Bronchial epithelial cell (primary cell): ENCODE measurements at regions not wholly inside any gene's neighbourhood (a gene's known extent, or its start where the extent isn't known, plus 50 kb on each side); places are given as distances from the start of the nearest gene placed in this dataset.
"Not testable (repeated sequence)": the region's sequence is repeated elsewhere in the genome, so short reads cannot be mapped to it uniquely, and the experiment has no call there.

ENCODE experiments used
- DNase-seq: peaks from one replicate; pipeline ENCODE4 v3.0.0-alpha.2; 2010; ENCODE audit warnings: low read depth
- FAIRE-seq: peaks from 2 replicates; lab custom pipeline; 2011; peaks lifted over from hg19 to GRCh38; lab: Jason Lieb, UNC
- H3K27me3 ChIP-seq: 2 replicates; pipeline ENCODE4 v1.5.1; 2011; ENCODE audit warnings: low read length; ENCODE audit not compliant: control insufficient read depth, insufficient read depth
- H3K36me3 ChIP-seq: 2 replicates; pipeline ENCODE4 v1.5.1; 2011; ENCODE audit warnings: low read length; ENCODE audit not compliant: control insufficient read depth, insufficient read depth
- H3K4me3 ChIP-seq: 2 replicates; pipeline ENCODE4 v1.5.1; 2011; ENCODE audit warnings: mild to moderate bottlenecking, low read depth, low read length, control low read depth
- CTCF ChIP-seq: IDR thresholded peaks from 2 replicates; pipeline ENCODE4 v1.5.1; 2011; ENCODE audit warnings: mild to moderate bottlenecking, moderate library complexity, low read length, control low read depth, inconsistent platforms; ENCODE audit not compliant: insufficient read depth, severe bottlenecking

GRCh38 chr1:209199822-209200221 is 383.7 kb upstream of the CAMK1G start:
- Histone ChIP-seq H3K36me3 (no peaks in the 10 kb centered on the region), H3K27me3 (no peaks in the 10 kb centered on the region), H3K4me3 (no peak overlapping the region)
- DNase-seq = peak; percentile 9
- no peak for TF ChIP-seq CTCF
- FAIRE-seq = no peak

GRCh38 chr1:209202321-209202720 is 381.2 kb upstream of the CAMK1G start:
- not testable (repeated sequence) for H3K36me3 ChIP-seq, DNase-seq, H3K27me3 ChIP-seq, FAIRE-seq, H3K4me3 ChIP-seq

- FAIRE-seq = no peak
- DNase-seq = peak; percentile 54
- Histone ChIP-seq H3K4me3 (no peak overlapping the region), H3K27me3 (no peaks in the 10 kb centered on the region), H3K36me3 (no peaks in the 10 kb centered on the region)
- TF ChIP-seq CTCF = peak; percentile 63
Observed at GRCh38 chr1:209202830-209203532, 380.5 kb upstream of the CAMK1G start.

- no peak for FAIRE-seq
- no peak for DNase-seq
- Histone ChIP-seq H3K4me3 (no peak overlapping the region), H3K36me3 (no peaks in the 10 kb centered on the region), H3K27me3 (no peaks in the 10 kb centered on the region)
- no peak for TF ChIP-seq CTCF
Observed at GRCh38 chr1:209203533-209203895, 380.0 kb upstream of the CAMK1G start.

GRCh38 chr1:209205039-209205438 is 378.5 kb upstream of the CAMK1G start:
- Histone ChIP-seq H3K4me3 (no peak overlapping the region), H3K36me3 (no peaks in the 10 kb centered on the region), H3K27me3 (no peaks in the 10 kb centered on the region)
- no peak for FAIRE-seq
- no peak for TF ChIP-seq CTCF
- DNase-seq = no peak

- H3K36me3 ChIP-seq = no peaks in the 10 kb centered on the region
- peak overlapping the region; percentile 30 for H3K4me3 ChIP-seq
- no peak for TF ChIP-seq CTCF
- FAIRE-seq (peak; percentile 18), DNase-seq (no peak)
- no peaks in the 10 kb centered on the region for H3K27me3 ChIP-seq
Observed at GRCh38 chr1:209207126-209207700, 376.3 kb upstream of the CAMK1G start.
